ENCODE measurements at regions not wholly inside any gene's neighbourhood (a gene's known extent, or its start where the extent isn't known, plus 50 kb on each side); places are given as distances from the start of the nearest gene placed in this dataset.

DNA sequence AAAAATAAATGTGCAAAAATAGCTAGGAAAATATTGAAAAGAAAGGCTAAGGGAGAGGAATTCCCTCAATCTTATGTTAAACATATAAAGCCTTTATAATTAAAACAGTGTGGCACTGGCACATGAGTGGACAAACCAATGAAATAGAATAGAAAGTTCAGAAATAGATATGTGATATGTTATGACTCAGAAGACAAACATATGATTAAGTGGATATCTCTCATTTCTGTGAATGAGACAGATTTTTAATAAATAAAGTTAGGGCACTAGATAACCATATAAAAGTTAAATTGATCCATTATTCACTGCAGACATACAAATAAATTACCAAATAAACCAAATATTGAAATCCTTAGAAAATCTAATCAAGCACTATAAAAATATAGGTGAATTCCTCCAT, 73.0 kb downstream of the ALG10B start:
- no peak overlapping the region for H3K4me3 ChIP-seq (ENCODE audit: low read depth, low read length)
- POLR2A ChIA-PET: interaction anchor here (0.6 kb wide), 1 partner anchor 15 kb away, joined by 3 read pairs; no protein-coding TSS in a partner anchor
- H3K27ac ChIP-seq (ENCODE audit: extremely low read depth, low read depth, low read length): no peak overlapping the region
- no peaks in the 10 kb centered on the region for H3K4me1 ChIP-seq (ENCODE audit: control insufficient read depth, insufficient read depth, low read length)
- CTCF ChIA-PET: no interaction called here
- no peaks in the 10 kb centered on the region for H3K9me3 ChIP-seq (ENCODE audit: control insufficient read depth, insufficient read depth, low read depth, low read length)
- no peaks in the 10 kb centered on the region for H3K36me3 ChIP-seq (ENCODE audit: control insufficient read depth in 2 of 2, insufficient read depth in 1 of 2, low read length in 2 of 2)
- no peak for TF ChIP-seq ZBTB26 (tag by site-specific recombination; optimal IDR thresholded peaks at IDR 0.05)
- TF ChIP-seq YY2 (tag by site-specific recombination; IDR thresholded peaks at IDR 0.05): no peak
- no peak for TF ChIP-seq SP2 (tag by site-specific recombination; IDR thresholded peaks at IDR 0.05)
- TF ChIP-seq, protein P1, sequence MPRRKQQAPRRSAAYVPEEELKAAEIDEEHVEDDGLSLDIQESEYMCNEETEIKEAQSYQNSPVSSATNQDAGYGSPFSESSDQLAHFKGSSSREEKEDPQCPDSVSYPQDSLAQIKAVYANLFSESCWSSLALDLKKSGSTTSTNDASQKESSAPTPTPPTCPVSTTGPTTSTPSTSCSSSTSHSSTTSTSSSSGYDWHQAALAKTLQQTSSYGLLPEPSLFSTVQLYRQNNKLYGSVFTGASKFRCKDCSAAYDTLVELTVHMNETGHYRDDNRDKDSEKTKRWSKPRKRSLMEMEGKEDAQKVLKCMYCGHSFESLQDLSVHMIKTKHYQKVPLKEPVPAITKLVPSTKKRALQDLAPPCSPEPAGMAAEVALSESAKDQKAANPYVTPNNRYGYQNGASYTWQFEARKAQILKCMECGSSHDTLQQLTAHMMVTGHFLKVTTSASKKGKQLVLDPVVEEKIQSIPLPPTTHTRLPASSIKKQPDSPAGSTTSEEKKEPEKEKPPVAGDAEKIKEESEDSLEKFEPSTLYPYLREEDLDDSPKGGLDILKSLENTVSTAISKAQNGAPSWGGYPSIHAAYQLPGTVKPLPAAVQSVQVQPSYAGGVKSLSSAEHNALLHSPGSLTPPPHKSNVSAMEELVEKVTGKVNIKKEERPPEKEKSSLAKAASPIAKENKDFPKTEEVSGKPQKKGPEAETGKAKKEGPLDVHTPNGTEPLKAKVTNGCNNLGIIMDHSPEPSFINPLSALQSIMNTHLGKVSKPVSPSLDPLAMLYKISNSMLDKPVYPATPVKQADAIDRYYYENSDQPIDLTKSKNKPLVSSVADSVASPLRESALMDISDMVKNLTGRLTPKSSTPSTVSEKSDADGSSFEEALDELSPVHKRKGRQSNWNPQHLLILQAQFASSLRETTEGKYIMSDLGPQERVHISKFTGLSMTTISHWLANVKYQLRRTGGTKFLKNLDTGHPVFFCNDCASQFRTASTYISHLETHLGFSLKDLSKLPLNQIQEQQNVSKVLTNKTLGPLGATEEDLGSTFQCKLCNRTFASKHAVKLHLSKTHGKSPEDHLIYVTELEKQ (tag by site-specific recombination; IDR thresholded peaks at IDR 0.05; ENCODE audit: borderline replicate concordance): no peak
- no peak for TF ChIP-seq ZNF76 (tag by site-specific recombination; IDR thresholded peaks at IDR 0.05; ENCODE audit: borderline replicate concordance, low read depth)
- no peak for TF ChIP-seq GFI1B (tag by site-specific recombination; IDR thresholded peaks at IDR 0.05)
- no peak for TF ChIP-seq OVOL3 (tag by site-specific recombination; IDR thresholded peaks at IDR 0.05)
- TF ChIP-seq ZNF202 (tag by site-specific recombination; IDR thresholded peaks at IDR 0.05; ENCODE audit: borderline replicate concordance): no peak
- TF ChIP-seq HOXD13 (CRISPR knock-in tag; IDR thresholded peaks at IDR 0.05; ENCODE audit: borderline replicate concordance): no peak
- no peak for TF ChIP-seq ZBTB48 (tag by site-specific recombination; IDR thresholded peaks at IDR 0.05)

- H3K9me3 ChIP-seq (ENCODE audit: control insufficient read depth, insufficient read depth, low read depth, low read length): no peaks in the 10 kb centered on the region
- TF ChIP-seq KLF7 (tag by site-specific recombination; IDR thresholded peaks at IDR 0.05; ENCODE audit: borderline replicate concordance) (no peak), ZNF274 (IDR thresholded peaks at IDR 0.05; ENCODE audit: low read length) (no peak), ZNF274 (tag by site-specific recombination; IDR thresholded peaks at IDR 0.05; ENCODE audit: borderline replicate concordance) (no peak), PRDM1 (tag by site-specific recombination; IDR thresholded peaks at IDR 0.05) (no peak), ZSCAN5A (tag by site-specific recombination; IDR thresholded peaks at IDR 0.05) (no peak), ZNF248 (tag by site-specific recombination; IDR thresholded peaks at IDR 0.05) (no peak), ZNF521 (tag by site-specific recombination; IDR thresholded peaks at IDR 0.05) (no peak), ZNF501 (tag by site-specific recombination; IDR thresholded peaks at IDR 0.05) (no peak), ZNF2 (tag by site-specific recombination; IDR thresholded peaks at IDR 0.05) (no peak), ZNF645 (tag by site-specific recombination; IDR thresholded peaks at IDR 0.05) (no peak), ZNF146 (tag by site-specific recombination; IDR thresholded peaks at IDR 0.05) (no peak), ZFP37 (tag by site-specific recombination; IDR thresholded peaks at IDR 0.05) (no peak), ZNF843 (tag by site-specific recombination; IDR thresholded peaks at IDR 0.05) (no peak), ZNF169 (tag by site-specific recombination; IDR thresholded peaks at IDR 0.05) (no peak)
- TF ChIP-seq, protein P2, sequence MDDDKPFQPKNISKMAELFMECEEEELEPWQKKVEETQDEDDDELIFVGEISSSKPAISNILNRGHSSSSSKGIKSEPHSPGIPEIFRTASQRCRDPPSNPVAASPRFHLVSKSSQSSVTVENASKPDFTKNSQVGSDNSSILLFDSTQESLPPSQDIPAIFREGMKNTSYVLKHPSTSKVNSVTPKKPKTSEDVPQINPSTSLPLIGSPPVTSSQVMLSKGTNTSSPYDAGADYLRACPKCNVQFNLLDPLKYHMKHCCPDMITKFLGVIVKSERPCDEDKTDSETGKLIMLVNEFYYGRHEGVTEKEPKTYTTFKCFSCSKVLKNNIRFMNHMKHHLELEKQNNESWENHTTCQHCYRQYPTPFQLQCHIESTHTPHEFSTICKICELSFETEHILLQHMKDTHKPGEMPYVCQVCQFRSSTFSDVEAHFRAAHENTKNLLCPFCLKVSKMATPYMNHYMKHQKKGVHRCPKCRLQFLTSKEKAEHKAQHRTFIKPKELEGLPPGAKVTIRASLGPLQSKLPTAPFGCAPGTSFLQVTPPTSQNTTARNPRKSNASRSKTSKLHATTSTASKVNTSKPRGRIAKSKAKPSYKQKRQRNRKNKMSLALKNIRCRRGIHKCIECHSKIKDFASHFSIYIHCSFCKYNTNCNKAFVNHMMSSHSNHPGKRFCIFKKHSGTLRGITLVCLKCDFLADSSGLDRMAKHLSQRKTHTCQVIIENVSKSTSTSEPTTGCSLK (tag by site-specific recombination; IDR thresholded peaks at IDR 0.05): no peak
- no peaks in the 10 kb centered on the region for H3K4me1 ChIP-seq (ENCODE audit: control insufficient read depth, insufficient read depth, low read length)
- ChIA-PET POLR2A (no interaction called here), CTCF (no interaction called here)
- H3K27ac ChIP-seq (ENCODE audit: extremely low read depth, low read depth, low read length): no peak overlapping the region
- no peak overlapping the region for H3K4me3 ChIP-seq (ENCODE audit: low read depth, low read length)
- no peaks in the 10 kb centered on the region for H3K36me3 ChIP-seq (ENCODE audit: control insufficient read depth in 2 of 2, insufficient read depth in 1 of 2, low read length in 2 of 2)
These were observed 74.4 kb downstream of the ALG10B start for GRCh38 chr12:38391007-38391406.
